ENCODE measurements at regions not wholly inside any gene's neighbourhood (a gene's known extent, or its start where the extent isn't known, plus 50 kb on each side); places are given as distances from the start of the nearest gene placed in this dataset.

- Histone ChIP-seq H3K27me3 (ENCODE audit: control insufficient read depth, insufficient read depth, low read length) (no peaks in the 10 kb centered on the region), H3K36me3 (ENCODE audit: control insufficient read depth, insufficient read depth, low read length) (no peaks in the 10 kb centered on the region), H3K27ac (ENCODE audit: low read length) (no peak overlapping the region), H3K4me1 (ENCODE audit: control insufficient read depth, insufficient read depth, low read length) (no peaks in the 10 kb centered on the region), H3K4me3 (ENCODE audit: low read depth in 2 of 2, low read length in 2 of 2) (no peak overlapping the region), H3K9me3 (ENCODE audit: control insufficient read depth, insufficient read depth, low read depth, low read length) (no peaks in the 10 kb centered on the region)
- intact Hi-C loops (cut with micrococcal nuclease; ENCODE audit: unreplicated experiment) (no loop called here), in situ Hi-C loops (cut with HindIII; ENCODE audit: low pct_unique_long_range_greater_than_20kb, low sequenced_read_pairs) (no loop called here)
- CTCF ChIA-PET, result no interaction called here
- DNase-seq (ENCODE audit: low read depth, low spot score) (no peak), ATAC-seq (no peak)
- POLR2A ChIA-PET, result no interaction called here
- TF ChIP-seq REST (IDR thresholded peaks at IDR 0.05; ENCODE audit: insufficient read depth in 1 of 2, low read depth in 2 of 2, low read length in 1 of 2) (no peak), SIN3A (IDR thresholded peaks at IDR 0.05; ENCODE audit: borderline replicate concordance, insufficient read depth, low read depth, low read length) (no peak), POLR2AphosphoS5 (IDR thresholded peaks at IDR 0.05; ENCODE audit: low read depth, low read length) (no peak), TCF7L2 (IDR thresholded peaks at IDR 0.05; ENCODE audit: low read depth, low read length) (no peak), CTCF (IDR thresholded peaks at IDR 0.05) (no peak)
- BruUV-seq (replicated peaks), result no TSS peak
Measured at GRCh38 chr11:130707217-130707616, 209.1 kb downstream of the SNX19 start.

GRCh38 chr11:130709531-130709930, 206.7 kb downstream of the SNX19 start:
- Histone ChIP-seq H3K27me3 (ENCODE audit: control insufficient read depth, insufficient read depth, low read length) (no peaks in the 10 kb centered on the region), H3K4me3 (ENCODE audit: low read depth in 2 of 2, low read length in 2 of 2) (no peak overlapping the region), H3K36me3 (ENCODE audit: control insufficient read depth, insufficient read depth, low read length) (no peaks in the 10 kb centered on the region), H3K4me1 (ENCODE audit: control insufficient read depth, insufficient read depth, low read length) (no peaks in the 10 kb centered on the region), H3K27ac (ENCODE audit: low read length) (no peak overlapping the region), H3K9me3 (ENCODE audit: control insufficient read depth, insufficient read depth, low read depth, low read length) (no peaks in the 10 kb centered on the region)
- intact Hi-C loops (cut with micrococcal nuclease; ENCODE audit: unreplicated experiment), result no loop called here
- ChIA-PET CTCF (no interaction called here), POLR2A (no interaction called here)
- ATAC-seq (no peak), DNase-seq (ENCODE audit: low read depth, low spot score) (no peak)
- in situ Hi-C loops (cut with HindIII; ENCODE audit: low pct_unique_long_range_greater_than_20kb, low sequenced_read_pairs), result no loop called here
- BruUV-seq (replicated peaks), result no TSS peak
- TF ChIP-seq SIN3A (IDR thresholded peaks at IDR 0.05; ENCODE audit: borderline replicate concordance, insufficient read depth, low read depth, low read length), result no peak
- TF ChIP-seq TCF7L2 (IDR thresholded peaks at IDR 0.05; ENCODE audit: low read depth, low read length), result no peak
- TF ChIP-seq POLR2AphosphoS5 (IDR thresholded peaks at IDR 0.05; ENCODE audit: low read depth, low read length), result no peak
- no peak for TF ChIP-seq CTCF (IDR thresholded peaks at IDR 0.05)
- no peak for TF ChIP-seq REST (IDR thresholded peaks at IDR 0.05; ENCODE audit: insufficient read depth in 1 of 2, low read depth in 2 of 2, low read length in 1 of 2)

Measured in Panc1 (cell line).